Gastrocnemius medialis (tissue), 4 donors: ENCODE measurements at regions not wholly inside any gene's neighbourhood (a gene's known extent, or its start where the extent isn't known, plus 50 kb on each side); places are given as distances from the start of the nearest gene placed in this dataset.
A peak's percentile ranks its signal among the peaks of the same experiment; 100 is the strongest.

ENCODE experiments used
- ATAC-seq, 2 donors: fragments of 150-250 bp; one replicate each; pipeline ENCODE4 v1.9.1; 2016
- DNase-seq, 2 donors: peaks; one replicate each; pipeline ENCODE4 v3.0.0-alpha.2; 2019
- H3K27ac ChIP-seq, 4 donors: fragments of 200-600 bp; sonication (generic); 1 replicate in 1 of 4; 2 replicates in 3 of 4; pipeline ENCODE4 v1.5.1; 2016 to 2018; ENCODE audit warnings: mild to moderate bottlenecking in 2 of 4, moderate library complexity in 1 of 4
- H3K27me3 ChIP-seq, 3 donors: fragments of 200-600 bp; sonication (generic) in 2 of 3; 1 replicate in 1 of 3; 2 replicates in 2 of 3; pipeline versions ENCODE4 v1.5.1 to v1.6.0; 2016 to 2019; ENCODE audit warnings: mild to moderate bottlenecking in 1 of 3, moderate library complexity in 1 of 3
- H3K36me3 ChIP-seq, 2 donors: fragments of 200-600 bp; sonication (generic) in 1 of 2; one replicate each; pipeline ENCODE4 v1.5.1; 2017 to 2018
- H3K4me1 ChIP-seq, 2 donors: fragments of 200-600 bp; sonication (generic) in 1 of 2; one replicate each; pipeline ENCODE4 v1.5.1; 2016 to 2017; ENCODE audit warnings: mild to moderate bottlenecking in 2 of 2
- H3K4me3 ChIP-seq, 4 donors: fragments of 200-600 bp; sonication (generic) in 3 of 4; 1 replicate in 1 of 4; 2 replicates in 3 of 4; pipeline ENCODE4 v1.5.1; 2016 to 2019; ENCODE audit warnings: mild to moderate bottlenecking in 2 of 4
- H3K9me3 ChIP-seq, 3 donors: fragments of 200-600 bp; sonication (generic) in 2 of 3; 1 replicate in 1 of 3; 2 replicates in 2 of 3; pipeline ENCODE4 v1.5.1; 2016 to 2019
- CTCF ChIP-seq, 5 experiments: fragments of 450-650 bp in 3 of 5; fragments of 200-600 bp in 2 of 5; sonication (generic) in 2 of 5; IDR thresholded peaks in 4 of 5; conservative IDR thresholded peaks in 1 of 5; 1 replicate in 4 of 5; 2 replicates in 1 of 5; pipeline ENCODE4 v1.5.1; 2016 to 2019; ENCODE audit warnings: antibody characterized with exemption in 5 of 5, mild to moderate bottlenecking in 3 of 5, moderate library complexity in 3 of 5
- POLR2A ChIP-seq, 2 donors: fragments of 450-650 bp; IDR thresholded peaks; one replicate each; pipeline ENCODE4 v1.6.1; 2017; ENCODE audit warnings: antibody characterized with exemption in 2 of 2, mild to moderate bottlenecking in 2 of 2, moderate library complexity in 2 of 2
- in situ Hi-C, 4 donors: fragments of 200-750 bp; cut with MboI; loops; one replicate each; pipeline versions ENCODE4 v1.15.0 to v1.8.0; 2017; ENCODE audit warnings: low sequenced_read_pairs in 4 of 4
- intact Hi-C: fragments of 100-400 bp; cut with DNase I; formaldehyde crosslinking; loops from one replicate; pipeline ENCODE4 v1.15.1; 2023; ENCODE audit warnings: low total_unique reads

GRCh38 chr2:226583715-226584114 lies 215.9 kb downstream of the IRS1 start:
- H3K27ac ChIP-seq = no peak overlapping the region
- no peaks in the 10 kb centered on the region for H3K27me3 ChIP-seq
- ATAC-seq = no peak
- DNase-seq = no peak
- TF ChIP-seq POLR2A (IDR thresholded peaks at IDR 0.05) (no peak), CTCF (IDR thresholded peaks at IDR 0.05 in 4 of 5, conservative IDR thresholded peaks at IDR 0.05 in 1 of 5) (no peak)
- H3K4me1 ChIP-seq = peaks cover 2 to 7% of the 10 kb centered on the region in 2 donors
- no peaks in the 10 kb centered on the region for H3K9me3 ChIP-seq
- H3K4me3 ChIP-seq = no peak overlapping the region
- no peaks in the 10 kb centered on the region for H3K36me3 ChIP-seq
- intact Hi-C loops = no loop called here
- in situ Hi-C loops = no loop called here

GRCh38 chr2:226581661-226582060 lies 218.0 kb downstream of the IRS1 start:
- intact Hi-C loops = no loop called here
- in situ Hi-C loops = no loop called here
- TF ChIP-seq CTCF (IDR thresholded peaks at IDR 0.05 in 4 of 5, conservative IDR thresholded peaks at IDR 0.05 in 1 of 5) = no peak
- H3K27me3 ChIP-seq = no peaks in the 10 kb centered on the region
- peaks cover 2 to 7% of the 10 kb centered on the region in 2 donors for H3K4me1 ChIP-seq
- no peaks in the 10 kb centered on the region for H3K36me3 ChIP-seq
- no peak overlapping the region for H3K27ac ChIP-seq
- no peak overlapping the region for H3K4me3 ChIP-seq
- ATAC-seq (no peak), DNase-seq (no peak)
- no peaks in the 10 kb centered on the region for H3K9me3 ChIP-seq

GRCh38 chr2:226581004-226581403 lies 218.6 kb downstream of the IRS1 start:
- peaks cover 5 to 8% of the 10 kb centered on the region in 2 donors for H3K4me1 ChIP-seq
- no peak for TF ChIP-seq CTCF (IDR thresholded peaks at IDR 0.05 in 4 of 5, conservative IDR thresholded peaks at IDR 0.05 in 1 of 5)
- TF ChIP-seq POLR2A (IDR thresholded peaks at IDR 0.05) = no peak
- no peak for ATAC-seq
- H3K9me3 ChIP-seq = no peaks in the 10 kb centered on the region
- H3K4me3 ChIP-seq = no peak overlapping the region
- in situ Hi-C loops (no loop called here), intact Hi-C loops (no loop called here)
- H3K27ac ChIP-seq = no peak overlapping the region
- no peaks in the 10 kb centered on the region for H3K27me3 ChIP-seq
- no peak for DNase-seq
- H3K36me3 ChIP-seq = no peaks in the 10 kb centered on the region

- in situ Hi-C loops = no loop called here
- TF ChIP-seq POLR2A (IDR thresholded peaks at IDR 0.05) (no peak), CTCF (IDR thresholded peaks at IDR 0.05 in 4 of 5, conservative IDR thresholded peaks at IDR 0.05 in 1 of 5) (no peak)
- no peak overlapping the region for H3K4me3 ChIP-seq
- H3K9me3 ChIP-seq = no peaks in the 10 kb centered on the region
- no peak for DNase-seq
- no peaks in the 10 kb centered on the region for H3K27me3 ChIP-seq
- no peaks in the 10 kb centered on the region for H3K36me3 ChIP-seq
- no peak for ATAC-seq
- intact Hi-C loops = no loop called here
- peaks cover 8 to 12% of the 10 kb centered on the region in 2 donors for H3K4me1 ChIP-seq
- no peak overlapping the region for H3K27ac ChIP-seq
Measured at GRCh38 chr2:226580403-226580802, 219.2 kb downstream of the IRS1 start.

GRCh38 chr2:226579519-226579918 lies 220.1 kb downstream of the IRS1 start:
- Histone ChIP-seq H3K36me3 (no peaks in the 10 kb centered on the region), H3K27me3 (no peaks in the 10 kb centered on the region), H3K27ac (peak overlapping the region in 1 of 4 donors; percentile 57), H3K4me3 (no peak overlapping the region), H3K4me1 (peaks cover 8 to 12% of the 10 kb centered on the region in 2 donors), H3K9me3 (no peaks in the 10 kb centered on the region)
- DNase-seq (no peak), ATAC-seq (no peak)
- TF ChIP-seq POLR2A (IDR thresholded peaks at IDR 0.05) (no peak), CTCF (IDR thresholded peaks at IDR 0.05 in 4 of 5, conservative IDR thresholded peaks at IDR 0.05 in 1 of 5) (no peak)
- in situ Hi-C loops (no loop called here), intact Hi-C loops (no loop called here)
